HG03439 (cell line): ENCODE measurements at regions not wholly inside any gene's neighbourhood (a gene's known extent, or its start where the extent isn't known, plus 50 kb on each side); places are given as distances from the start of the nearest gene placed in this dataset.

Experiments used
- ATAC-seq: cut with Tn5 transposase; IDR thresholded peaks from one replicate; pipeline ENCODE4 v1.9.1; 2021; ENCODE audit warnings: mild to moderate bottlenecking, moderate library complexity; ENCODE audit not compliant: unreplicated experiment

DNA sequence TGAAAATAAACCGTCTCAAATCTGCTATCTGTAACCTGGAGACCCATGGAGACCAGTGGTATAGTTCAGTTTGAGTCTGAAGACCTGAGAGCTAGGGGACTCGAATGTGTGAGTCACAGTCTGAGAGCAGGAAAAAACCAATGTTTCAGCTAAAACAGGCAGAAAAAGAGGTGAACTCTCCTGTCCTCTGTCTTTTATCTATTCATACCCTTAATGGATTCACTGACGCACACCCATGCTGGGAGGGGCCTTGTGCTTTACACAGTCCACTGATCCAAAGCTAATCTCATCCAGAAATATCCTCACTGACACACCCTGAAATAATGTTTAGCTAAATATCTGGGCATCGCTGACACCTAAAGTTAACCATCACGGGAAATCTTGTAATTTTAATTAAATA, 297.9 kb downstream of the GPM6A start:
- ATAC-seq: no peak

GRCh38 chr4:175530655-175531054, 281.4 kb downstream of the GPM6A start:
- no peak for ATAC-seq

DNA sequence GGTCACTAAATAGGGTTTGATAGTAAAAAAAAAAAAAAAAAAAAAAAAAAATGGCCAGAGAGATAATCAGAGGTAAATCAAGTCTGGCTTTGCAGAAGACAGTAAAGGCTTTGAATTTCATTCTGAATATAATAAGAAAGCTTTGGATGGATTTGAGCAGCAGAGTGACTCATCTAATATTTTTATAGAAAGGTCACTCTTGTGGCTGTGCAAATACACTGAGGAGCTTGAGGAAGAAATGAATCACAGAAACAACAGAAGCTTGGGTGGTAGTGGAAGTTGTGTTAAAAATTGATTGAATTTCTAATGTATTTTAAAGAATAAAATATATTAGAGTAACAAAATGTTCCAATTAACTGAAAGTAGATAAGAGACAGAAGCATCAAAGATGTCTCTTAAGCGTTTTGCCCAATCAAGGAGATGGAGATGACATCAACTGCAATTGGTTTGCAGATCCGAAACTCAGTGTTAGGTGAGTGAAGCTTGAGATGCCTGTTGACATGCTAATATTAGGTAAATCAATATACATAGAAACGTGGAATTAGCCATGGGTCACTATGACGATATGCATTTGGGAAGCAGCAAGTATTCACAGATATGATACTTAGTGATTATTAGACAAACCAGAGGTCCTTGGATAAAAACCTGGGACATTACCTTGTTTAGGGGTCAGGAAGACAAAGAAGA, 280.5 kb downstream of the GPM6A start:
- ATAC-seq: no peak

DNA sequence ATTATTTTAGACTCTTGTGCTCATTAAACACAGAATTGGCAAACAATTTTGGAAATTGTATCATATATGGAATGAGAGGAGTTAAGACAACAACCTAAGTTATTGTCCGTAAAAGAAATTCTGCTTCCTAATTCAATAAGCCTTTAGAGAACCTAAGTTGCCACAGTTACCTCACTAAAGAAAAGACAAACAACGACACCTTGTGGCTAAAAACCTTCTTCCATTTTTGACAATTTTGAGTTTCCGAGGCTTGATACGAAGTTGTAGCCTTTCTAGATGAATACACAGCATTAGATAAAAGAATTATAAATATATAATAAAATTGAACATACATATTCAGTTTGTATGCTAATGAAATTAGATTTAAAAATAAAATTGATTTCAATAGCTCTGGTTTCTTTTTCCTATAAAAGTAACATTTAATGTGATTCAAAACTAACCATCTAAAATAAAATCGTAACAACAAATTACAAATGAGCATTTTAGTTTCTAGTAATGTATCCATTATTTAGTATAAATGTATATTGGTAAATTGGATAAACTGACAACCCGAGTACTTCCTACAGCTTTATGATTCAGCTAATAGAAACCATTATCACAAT, 275.1 kb downstream of the GPM6A start:
- ATAC-seq: peak; percentile 51

DNA sequence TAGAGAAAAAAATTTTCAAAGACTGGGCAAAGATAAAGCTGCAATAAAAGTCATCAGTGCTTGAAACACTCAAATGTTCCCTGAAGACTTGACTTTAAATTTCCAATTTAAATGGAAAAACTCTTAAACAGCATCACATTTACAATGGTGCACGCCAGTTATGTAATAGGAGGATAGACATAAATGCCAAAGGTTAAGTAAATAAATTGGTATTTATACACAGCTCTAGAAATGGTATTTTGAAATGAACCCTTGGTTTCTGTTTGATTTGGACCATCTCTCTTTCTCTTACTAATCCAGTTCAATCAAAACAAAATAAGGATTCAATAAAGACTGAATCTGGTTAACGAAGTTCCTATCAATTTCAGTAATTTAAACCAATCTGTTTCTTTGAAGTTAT, 272.6 kb downstream of the GPM6A start:
- no peak for ATAC-seq

DNA sequence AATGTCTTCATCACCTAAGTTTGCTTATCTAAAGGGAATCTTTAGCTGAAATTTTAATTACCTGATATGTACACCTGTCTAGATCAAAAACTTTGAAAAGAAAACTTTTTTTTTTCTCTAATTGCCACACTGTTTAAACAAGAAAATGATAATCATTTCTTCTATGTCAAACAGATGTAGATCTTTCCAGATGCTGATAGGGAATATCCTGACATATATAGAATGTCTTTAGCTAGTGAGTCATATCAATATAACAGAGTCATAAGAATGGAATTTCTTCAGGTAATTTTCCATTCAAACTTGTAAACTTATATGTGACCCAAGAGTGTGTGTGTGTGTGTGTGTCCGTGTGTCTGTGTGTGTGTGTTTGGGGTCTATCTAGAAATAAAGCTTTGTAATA, 271.9 kb downstream of the GPM6A start:
- ATAC-seq: no peak

DNA sequence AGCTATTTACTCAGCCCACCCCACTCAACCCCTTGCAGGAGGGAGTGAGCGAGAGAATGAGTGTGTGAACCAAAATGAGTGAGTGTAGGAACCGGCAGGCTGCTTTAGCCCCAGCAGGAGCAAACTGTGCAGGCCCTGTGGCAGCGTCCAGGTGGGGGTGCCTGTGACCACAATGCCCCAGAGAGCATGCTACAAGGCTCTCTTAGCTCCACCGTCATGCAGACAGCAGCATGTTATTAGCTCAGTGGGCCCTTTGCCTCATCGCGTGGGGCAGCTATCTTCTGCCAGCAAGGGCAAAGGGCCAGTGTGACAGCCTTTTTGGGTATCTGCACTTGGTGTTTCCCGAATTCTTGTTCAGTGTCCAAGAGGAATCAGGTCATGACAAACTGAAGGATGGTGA, 271.3 kb downstream of the GPM6A start:
- ATAC-seq: no peak

DNA sequence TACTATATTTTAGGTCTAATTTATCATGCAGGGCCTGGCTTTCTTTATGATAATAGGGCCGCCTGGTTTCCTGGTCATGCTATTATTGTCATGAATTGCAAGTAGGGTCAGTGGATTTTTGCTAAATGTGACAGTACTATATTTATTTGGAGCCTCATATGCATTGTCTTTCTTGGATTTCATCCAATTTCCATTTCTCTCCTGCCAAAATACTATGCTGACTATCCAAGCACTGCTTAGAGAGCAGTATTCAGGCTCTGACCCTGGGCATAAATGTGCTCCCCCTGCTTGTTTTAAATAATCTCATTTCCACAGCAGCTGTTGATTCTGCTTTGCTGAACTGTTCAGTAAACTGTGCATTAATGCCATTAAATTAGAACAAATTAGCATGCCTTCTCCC, 269.3 kb downstream of the GPM6A start:
- no peak for ATAC-seq

GRCh38 chr4:175559126-175559525, 252.9 kb downstream of the GPM6A start:
- no peak for ATAC-seq

DNA sequence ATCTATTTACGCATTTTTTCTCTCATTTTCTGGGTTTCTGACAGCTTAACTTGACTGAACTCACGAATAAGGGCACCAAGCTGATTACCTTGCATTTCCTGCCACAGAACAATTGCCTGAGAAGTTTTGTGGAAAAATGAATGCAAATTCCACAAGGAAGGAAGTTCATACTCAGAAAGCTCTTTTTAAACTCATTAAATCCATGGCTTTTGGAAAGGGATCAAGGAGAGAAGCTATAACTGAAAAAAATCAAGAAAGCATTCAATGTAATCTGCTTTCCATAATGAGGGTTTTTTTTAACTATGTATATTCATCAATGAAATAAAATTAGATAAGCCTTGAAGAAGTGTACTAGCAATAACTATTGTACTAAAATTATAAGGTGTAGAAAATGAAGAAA, 252.5 kb downstream of the GPM6A start:
- ATAC-seq: no peak

DNA sequence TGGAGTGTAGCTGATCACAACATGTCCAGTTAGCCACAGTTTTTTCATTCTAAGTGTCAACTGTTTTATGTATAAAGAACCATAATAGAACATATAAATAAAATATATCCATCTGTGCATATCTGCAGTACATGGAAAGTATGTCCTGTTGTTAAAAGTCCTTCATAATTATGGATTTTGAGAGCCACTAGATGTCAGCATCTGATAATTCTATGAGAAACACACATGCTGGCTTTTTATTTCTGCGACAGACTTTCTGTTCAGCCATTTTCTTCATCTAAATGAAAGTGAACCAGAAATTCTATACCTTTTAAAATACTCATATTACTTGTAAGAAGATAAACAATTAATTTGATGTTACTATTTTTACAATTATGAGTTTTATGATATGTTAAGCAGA, 251.5 kb downstream of the GPM6A start:
- no peak for ATAC-seq

DNA sequence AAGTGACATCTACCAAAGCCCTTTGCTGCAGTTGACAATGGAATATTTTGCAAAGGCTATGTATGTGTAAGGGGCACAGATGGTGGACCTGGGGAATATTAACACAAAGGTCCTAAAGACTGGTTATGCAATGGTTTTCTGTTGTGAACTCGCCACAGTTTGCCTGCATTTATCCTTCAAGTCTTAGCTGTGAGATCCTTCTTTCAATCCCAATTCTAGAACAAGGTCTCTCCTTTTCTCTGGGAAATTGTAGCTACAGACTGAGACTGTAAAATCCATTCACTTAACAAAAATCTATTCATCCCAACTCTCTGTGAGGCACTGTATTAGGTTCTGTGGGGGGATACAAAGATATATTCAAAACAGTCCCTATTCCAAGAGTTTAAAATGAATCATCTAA, 250.4 kb downstream of the GPM6A start:
- no peak for ATAC-seq

DNA sequence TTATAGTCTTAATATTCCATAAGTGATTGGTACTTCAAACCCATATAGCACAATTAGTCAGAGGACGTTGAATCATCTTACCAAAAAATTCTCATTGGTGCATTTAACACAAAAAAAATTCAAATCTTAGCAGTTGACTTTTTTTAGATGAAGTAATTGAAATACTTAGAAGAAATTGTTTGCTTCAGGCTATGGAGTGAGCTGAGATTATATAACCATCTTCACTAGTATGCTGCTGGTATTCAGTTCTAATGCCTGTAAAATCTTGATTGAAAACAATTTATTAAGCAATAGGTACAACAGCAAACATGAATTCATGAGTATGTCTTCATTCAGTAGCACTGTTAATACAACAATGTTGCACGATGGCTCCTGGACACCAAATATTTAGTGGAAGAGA, 250.0 kb downstream of the GPM6A start:
- ATAC-seq: no peak

- no peak for ATAC-seq
These were observed 249.5 kb downstream of the GPM6A start for GRCh38 chr4:175562542-175562941.
